Neural progenitor cell (in vitro differentiated cells): ENCODE measurements at regions not wholly inside any gene's neighbourhood (a gene's known extent, or its start where the extent isn't known, plus 50 kb on each side); places are given as distances from the start of the nearest gene placed in this dataset.
"Not testable (repeated sequence)": the region's sequence is repeated elsewhere in the genome, so short reads cannot be mapped to it uniquely, and the experiment has no call there.

Experiments used
- DNase-seq: peaks from one replicate; pipeline ENCODE4 v3.0.0-alpha.2; 2016; ENCODE audit warnings: low spot score
- H2AFZ ChIP-seq: fragments of 200-600 bp; sonication (generic); replicated peaks from 2 replicates; pipeline ENCODE4 v1.6.1; 2016; ENCODE audit warnings: antibody characterized with exemption
- H3F3A ChIP-seq: fragments of 200-600 bp; sonication (generic); 2 replicates; pipeline ENCODE4 v1.6.1; 2016; ENCODE audit warnings: antibody characterized with exemption, low read depth
- H3K27ac ChIP-seq: fragments of 200-600 bp; sonication (generic); 2 replicates; pipeline ENCODE4 v1.5.1; 2016; ENCODE audit warnings: mild to moderate bottlenecking
- H3K27me3 ChIP-seq: fragments of 200-600 bp; sonication (generic); 2 replicates; pipeline ENCODE4 v1.6.1; 2016; ENCODE audit warnings: mild to moderate bottlenecking, moderate library complexity
- H3K36me3 ChIP-seq: fragments of 200-600 bp; sonication (generic); 2 replicates; pipeline ENCODE4 v1.5.1; 2016
- H3K4me1 ChIP-seq: fragments of 200-600 bp; sonication (generic); 2 replicates; pipeline ENCODE4 v1.6.1; 2016; ENCODE audit warnings: mixed run types
- H3K4me2 ChIP-seq: fragments of 200-600 bp; sonication (generic); 2 replicates; pipeline ENCODE4 v1.6.1; 2016
- H3K4me3 ChIP-seq: fragments of 200-600 bp; sonication (generic); 2 replicates; pipeline ENCODE4 v1.5.1; 2016
- H3K79me2 ChIP-seq: fragments of 200-600 bp; sonication (generic); 2 replicates; pipeline ENCODE4 v1.6.1; 2016; ENCODE audit warnings: low read depth
- H3K9ac ChIP-seq: fragments of 200-600 bp; sonication (generic); 2 replicates; pipeline ENCODE4 v1.6.1; 2016
- H3K9me3 ChIP-seq: fragments of 200-600 bp; sonication (generic); 2 replicates; pipeline ENCODE4 v1.5.1; 2016; ENCODE audit warnings: low read depth
- H4K20me1 ChIP-seq: fragments of 200-600 bp; sonication (generic); 2 replicates; pipeline ENCODE4 v1.6.1; 2016; ENCODE audit warnings: low read depth
- H3K27ac Mint-ChIP-seq: 3 replicates; pipeline ENCODE4 v1.8.0; 2021; ENCODE audit warnings: mixed read lengths
- H3K27me3 Mint-ChIP-seq: 2 replicates; pipeline ENCODE4 v1.8.0; 2022; ENCODE audit warnings: low read depth, mild to moderate bottlenecking, inconsistent platforms, moderate library complexity, mixed read lengths; ENCODE audit not compliant: insufficient read depth
- H3K36me3 Mint-ChIP-seq: 3 replicates; pipeline ENCODE4 v1.8.0; 2021; ENCODE audit warnings: mixed read lengths
- H3K4me1 Mint-ChIP-seq: 3 replicates; pipeline ENCODE4 v1.8.0; 2021; ENCODE audit warnings: mixed read lengths
- H3K4me3 Mint-ChIP-seq: 3 replicates; pipeline ENCODE4 v1.8.0; 2021; ENCODE audit warnings: mild to moderate bottlenecking, moderate library complexity, mixed read lengths
- H3K9me3 Mint-ChIP-seq: 3 replicates; pipeline ENCODE4 v1.8.0; 2020; ENCODE audit warnings: mixed read lengths
- EZH2 ChIP-seq: fragments of 200-600 bp; sonication (generic); IDR thresholded peaks from 2 replicates; pipeline ENCODE4 v1.6.1; 2017; ENCODE audit warnings: antibody characterized with exemption, mild to moderate bottlenecking, moderate library complexity
- EZH2phosphoT487 ChIP-seq: fragments of 200-600 bp; sonication (generic); IDR thresholded peaks from 2 replicates; pipeline ENCODE4 v1.6.1; 2017; ENCODE audit warnings: antibody characterized with exemption
- TF ChIP-seq, protein P1 (sequence below): fragments of 200-600 bp; sonication (generic); IDR thresholded peaks from 2 replicates; pipeline ENCODE4 v1.5.1; 2017; ENCODE audit warnings: antibody characterized with exemption, mild to moderate bottlenecking

DNA sequence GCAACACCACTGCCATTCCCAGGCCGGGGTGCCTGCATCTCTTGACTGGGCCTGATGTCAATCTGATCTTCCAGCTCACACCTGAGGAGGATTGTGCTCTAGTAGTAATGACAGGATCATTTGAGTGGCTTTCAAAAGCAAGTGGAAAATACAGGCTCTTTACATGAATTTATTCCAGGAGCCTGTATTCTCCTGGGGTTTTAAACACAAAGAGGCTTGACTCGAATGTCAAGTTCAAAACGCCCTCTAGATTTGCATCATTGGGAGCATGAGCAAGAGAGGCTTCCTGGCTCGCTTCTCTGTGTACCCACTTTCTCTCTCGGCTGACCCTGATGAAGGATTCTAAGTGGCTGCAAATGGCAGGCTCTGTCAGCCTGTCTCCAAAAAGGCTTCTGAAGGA, 199.5 kb upstream of the PUDP start:
- H3K27ac ChIP-seq, result no peak overlapping the region
- H3K9ac ChIP-seq, result no peak overlapping the region
- H4K20me1 ChIP-seq, result no peaks in the 10 kb centered on the region

DNA sequence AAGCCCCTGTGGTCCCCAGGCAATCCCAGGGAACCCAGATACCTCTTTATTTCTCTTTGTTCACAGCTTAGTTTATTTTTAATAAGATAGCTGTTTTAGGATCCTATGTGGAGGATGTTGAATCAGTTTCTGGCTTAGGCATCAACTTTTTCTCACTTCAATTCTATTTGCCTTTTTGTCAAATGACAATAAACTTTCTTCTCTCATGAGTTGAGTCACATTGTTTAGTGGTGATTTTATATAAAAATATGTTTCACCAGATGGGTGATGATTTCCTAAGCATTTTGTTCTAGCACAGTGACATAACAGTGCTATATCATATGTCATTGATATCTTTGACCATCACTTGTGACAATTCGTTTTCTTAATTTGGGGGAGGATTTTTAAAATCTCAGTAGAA, 198.1 kb upstream of the PUDP start:
- Histone ChIP-seq H3K27ac (no peak overlapping the region), H3K4me1 (peaks cover 3% of the 10 kb centered on the region), H4K20me1 (no peaks in the 10 kb centered on the region), H3K27me3 (no peaks in the 10 kb centered on the region), H3F3A (no peaks in the 10 kb centered on the region), H3K79me2 (no peaks in the 10 kb centered on the region), H3K4me2 (no peak overlapping the region), H3K4me3 (no peak overlapping the region), H3K36me3 (no peaks in the 10 kb centered on the region), H3K9me3 (peaks cover 6% of the 10 kb centered on the region), H2AFZ (no peak overlapping the region), H3K9ac (no peak overlapping the region)
- peaks cover 30% of the 10 kb centered on the region for H3K4me1 Mint-ChIP-seq
- no peak overlapping the region for H3K4me3 Mint-ChIP-seq
- H3K36me3 Mint-ChIP-seq, result no peaks in the 10 kb centered on the region
- no peak for DNase-seq
- H3K27ac Mint-ChIP-seq, result peak overlapping the region; percentile 9
- TF ChIP-seq EZH2 (no peak), EZH2phosphoT487 (no peak)
- TF ChIP-seq, protein P1, sequence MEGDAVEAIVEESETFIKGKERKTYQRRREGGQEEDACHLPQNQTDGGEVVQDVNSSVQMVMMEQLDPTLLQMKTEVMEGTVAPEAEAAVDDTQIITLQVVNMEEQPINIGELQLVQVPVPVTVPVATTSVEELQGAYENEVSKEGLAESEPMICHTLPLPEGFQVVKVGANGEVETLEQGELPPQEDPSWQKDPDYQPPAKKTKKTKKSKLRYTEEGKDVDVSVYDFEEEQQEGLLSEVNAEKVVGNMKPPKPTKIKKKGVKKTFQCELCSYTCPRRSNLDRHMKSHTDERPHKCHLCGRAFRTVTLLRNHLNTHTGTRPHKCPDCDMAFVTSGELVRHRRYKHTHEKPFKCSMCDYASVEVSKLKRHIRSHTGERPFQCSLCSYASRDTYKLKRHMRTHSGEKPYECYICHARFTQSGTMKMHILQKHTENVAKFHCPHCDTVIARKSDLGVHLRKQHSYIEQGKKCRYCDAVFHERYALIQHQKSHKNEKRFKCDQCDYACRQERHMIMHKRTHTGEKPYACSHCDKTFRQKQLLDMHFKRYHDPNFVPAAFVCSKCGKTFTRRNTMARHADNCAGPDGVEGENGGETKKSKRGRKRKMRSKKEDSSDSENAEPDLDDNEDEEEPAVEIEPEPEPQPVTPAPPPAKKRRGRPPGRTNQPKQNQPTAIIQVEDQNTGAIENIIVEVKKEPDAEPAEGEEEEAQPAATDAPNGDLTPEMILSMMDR, result no peak
- no peaks in the 10 kb centered on the region for H3K9me3 Mint-ChIP-seq
- peaks cover 2% of the 10 kb centered on the region for H3K27me3 Mint-ChIP-seq

More for the DNA sequence above, 199.5 kb upstream of the PUDP start:
- Histone ChIP-seq H3K9me3 (peaks cover 9% of the 10 kb centered on the region), H3K4me2 (no peak overlapping the region), H3K79me2 (no peaks in the 10 kb centered on the region), H3K27me3 (no peaks in the 10 kb centered on the region), H3K4me1 (peaks cover 3% of the 10 kb centered on the region), H3K36me3 (no peaks in the 10 kb centered on the region), H2AFZ (no peak overlapping the region), H3F3A (no peaks in the 10 kb centered on the region), H3K4me3 (no peak overlapping the region)
- TF ChIP-seq, protein P1, result no peak
- TF ChIP-seq EZH2, result no peak
- TF ChIP-seq EZH2phosphoT487, result no peak
- no peaks in the 10 kb centered on the region for H3K36me3 Mint-ChIP-seq
- no peak for DNase-seq
- no peaks in the 10 kb centered on the region for H3K9me3 Mint-ChIP-seq
- peaks cover 36% of the 10 kb centered on the region for H3K4me1 Mint-ChIP-seq
- H3K27ac Mint-ChIP-seq, result no peak overlapping the region
- peaks cover 2% of the 10 kb centered on the region for H3K27me3 Mint-ChIP-seq
- no peak overlapping the region for H3K4me3 Mint-ChIP-seq

DNA sequence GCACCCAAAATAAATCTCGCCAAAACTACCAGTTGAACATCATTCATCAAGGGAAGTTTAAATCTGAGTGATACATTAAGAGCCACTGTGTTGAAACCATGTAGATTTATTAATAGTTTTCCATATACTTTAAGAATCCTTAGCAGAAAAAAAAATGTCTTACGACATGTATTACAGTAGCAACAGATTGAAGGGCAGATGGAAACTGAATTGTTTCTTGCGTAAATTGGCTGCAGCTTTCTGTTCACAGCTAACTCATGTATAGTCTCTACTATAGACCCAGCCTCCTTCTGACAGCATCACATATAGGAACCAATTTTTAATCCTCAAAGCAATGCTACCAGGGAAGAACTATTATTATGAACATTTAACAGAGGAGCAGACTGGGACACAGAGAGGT, 195.2 kb upstream of the PUDP start:
- Histone ChIP-seq H3F3A (no peaks in the 10 kb centered on the region), H3K36me3 (no peaks in the 10 kb centered on the region), H3K9me3 (no peaks in the 10 kb centered on the region), H2AFZ (no peak overlapping the region), H3K4me2 (no peak overlapping the region), H3K27ac (no peak overlapping the region), H3K4me3 (no peak overlapping the region), H4K20me1 (no peaks in the 10 kb centered on the region), H3K27me3 (no peaks in the 10 kb centered on the region), H3K4me1 (peaks cover 3% of the 10 kb centered on the region), H3K79me2 (no peaks in the 10 kb centered on the region), H3K9ac (no peak overlapping the region)
- Mint-ChIP-seq H3K27ac (no peak overlapping the region), H3K36me3 (no peaks in the 10 kb centered on the region), H3K27me3 (peaks cover 2% of the 10 kb centered on the region), H3K4me1 (peaks cover 28% of the 10 kb centered on the region), H3K9me3 (no peaks in the 10 kb centered on the region), H3K4me3 (no peak overlapping the region)
- TF ChIP-seq, protein P1, result no peak
- no peak for TF ChIP-seq EZH2phosphoT487
- no peak for TF ChIP-seq EZH2
- DNase-seq, result no peak

DNA sequence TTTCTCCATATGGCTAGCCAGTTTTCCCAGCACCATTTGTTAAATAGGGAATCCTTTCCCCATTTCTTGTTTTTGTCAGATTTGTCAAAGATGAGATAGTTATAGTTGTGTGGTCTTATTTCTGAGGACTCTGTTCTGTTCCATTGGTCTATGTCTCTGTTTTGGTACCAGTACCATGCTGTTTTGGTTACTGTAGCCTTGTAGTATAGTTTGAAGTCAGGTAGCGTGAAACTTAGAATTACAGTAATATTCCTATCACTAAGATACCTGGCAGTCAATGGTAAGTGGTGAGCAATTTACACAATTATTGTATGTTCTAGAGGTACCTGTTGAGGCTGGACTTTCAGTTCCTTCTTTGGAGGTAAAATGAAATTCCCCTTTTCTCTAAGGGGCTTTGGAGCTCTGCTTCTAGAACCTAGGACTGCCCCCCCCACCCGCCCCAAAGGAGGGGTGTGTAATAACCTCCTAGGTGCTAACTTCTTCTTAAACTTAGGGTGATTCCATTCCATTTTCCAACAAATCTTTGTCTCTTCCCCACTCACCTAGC, 187.9 kb upstream of the PUDP start:
- H3K4me3 Mint-ChIP-seq, H3K9ac ChIP-seq, H3K9me3 ChIP-seq, H3K4me3 ChIP-seq, H3K27me3 Mint-ChIP-seq, H3K27ac ChIP-seq, H2AFZ ChIP-seq, H3K79me2 ChIP-seq, H3K4me2 ChIP-seq, H3F3A ChIP-seq, H4K20me1 ChIP-seq, H3K4me1 ChIP-seq, H3K27ac Mint-ChIP-seq, H3K36me3 ChIP-seq, H3K27me3 ChIP-seq, DNase-seq: not testable (repeated sequence)
- peaks cover 12% of the 10 kb centered on the region for H3K4me1 Mint-ChIP-seq
- H3K36me3 Mint-ChIP-seq, result peaks cover 14% of the 10 kb centered on the region
- H3K9me3 Mint-ChIP-seq, result peaks cover 19% of the 10 kb centered on the region
